Nephron progenitor cell (in vitro differentiated cells): ENCODE measurements at regions not wholly inside any gene's neighbourhood (a gene's known extent, or its start where the extent isn't known, plus 50 kb on each side); places are given as distances from the start of the nearest gene placed in this dataset.

Experiments used
- DNase-seq: peaks from one replicate; pipeline ENCODE4 v3.0.0; 2021
- H3K27ac Mint-ChIP-seq: 2 replicates; pipeline ENCODE4 v1.8.0; 2021; ENCODE audit warnings: mild to moderate bottlenecking, moderate library complexity, mixed read lengths
- H3K27me3 Mint-ChIP-seq: 2 replicates; pipeline ENCODE4 v1.8.0; 2021; ENCODE audit warnings: mild to moderate bottlenecking, low read depth, mixed read lengths; ENCODE audit not compliant: poor library complexity
- H3K36me3 Mint-ChIP-seq: 2 replicates; pipeline ENCODE4 v1.8.0; 2021; ENCODE audit warnings: low read depth, mixed read lengths
- H3K4me1 Mint-ChIP-seq: 2 replicates; pipeline ENCODE4 v1.8.0; 2021; ENCODE audit warnings: mixed read lengths
- H3K4me3 Mint-ChIP-seq: 2 replicates; pipeline ENCODE4 v1.8.0; 2021; ENCODE audit warnings: mild to moderate bottlenecking, moderate library complexity, mixed read lengths
- H3K9me3 Mint-ChIP-seq: 2 replicates; pipeline ENCODE4 v1.8.0; 2021; ENCODE audit warnings: mild to moderate bottlenecking, moderate library complexity, mixed read lengths
- CTCF ChIP-seq: fragments of 200-600 bp; sonication (generic); IDR thresholded peaks from 2 replicates; pipeline ENCODE4 v1.5.0; 2021; ENCODE audit warnings: antibody characterized with exemption

GRCh38 chr7:155164316-155164715 is 94.2 kb downstream of the HTR5A start:
- no peak for DNase-seq
- Mint-ChIP-seq H3K4me1 (no peaks in the 10 kb centered on the region), H3K4me3 (no peak overlapping the region), H3K27me3 (peaks cover 9% of the 10 kb centered on the region), H3K36me3 (no peaks in the 10 kb centered on the region), H3K9me3 (no peaks in the 10 kb centered on the region), H3K27ac (no peak overlapping the region)
- TF ChIP-seq CTCF: no peak

GRCh38 chr7:155166108-155166507 is 96.0 kb downstream of the HTR5A start:
- no peak for TF ChIP-seq CTCF
- Mint-ChIP-seq H3K36me3 (no peaks in the 10 kb centered on the region), H3K4me3 (no peak overlapping the region), H3K27ac (no peak overlapping the region), H3K4me1 (no peaks in the 10 kb centered on the region), H3K27me3 (peaks cover 9% of the 10 kb centered on the region), H3K9me3 (peaks cover 2% of the 10 kb centered on the region)
- DNase-seq: no peak

GRCh38 chr7:155166673-155167370 is 96.7 kb downstream of the HTR5A start:
- Mint-ChIP-seq H3K4me3 (no peak overlapping the region), H3K36me3 (no peaks in the 10 kb centered on the region), H3K27ac (no peak overlapping the region), H3K27me3 (peaks cover 5% of the 10 kb centered on the region), H3K9me3 (peaks cover 6% of the 10 kb centered on the region), H3K4me1 (no peaks in the 10 kb centered on the region)
- DNase-seq: no peak
- TF ChIP-seq CTCF: no peak

GRCh38 chr7:155167706-155168365 is 97.7 kb downstream of the HTR5A start:
- Mint-ChIP-seq H3K4me3 (no peak overlapping the region), H3K27ac (no peak overlapping the region), H3K36me3 (no peaks in the 10 kb centered on the region), H3K27me3 (peaks cover 2% of the 10 kb centered on the region), H3K4me1 (no peaks in the 10 kb centered on the region), H3K9me3 (peaks cover 6% of the 10 kb centered on the region)
- DNase-seq: no peak
- TF ChIP-seq CTCF: no peak

GRCh38 chr7:155168597-155169480 is 98.7 kb downstream of the HTR5A start:
- Mint-ChIP-seq H3K4me3 (no peak overlapping the region), H3K4me1 (no peaks in the 10 kb centered on the region), H3K27ac (no peak overlapping the region), H3K36me3 (no peaks in the 10 kb centered on the region), H3K9me3 (peaks cover 6% of the 10 kb centered on the region), H3K27me3 (peaks cover 5% of the 10 kb centered on the region)
- no peak for DNase-seq
- TF ChIP-seq CTCF: no peak
